WTC11 (cell line): ENCODE measurements at regions not wholly inside any gene's neighbourhood (a gene's known extent, or its start where the extent isn't known, plus 50 kb on each side); places are given as distances from the start of the nearest gene placed in this dataset.

ENCODE experiments used
- ATF2 ChIP-seq: sonication (generic); formaldehyde crosslinking; IDR thresholded peaks from 2 replicates; pipeline ENCODE4 v1.8.1; 2022; ENCODE audit warnings: low read depth, missing genetic modification reagents, borderline replicate concordance
- MAX ChIP-seq: sonication (generic); formaldehyde crosslinking; IDR thresholded peaks from 2 replicates; pipeline ENCODE4 v1.8.0; 2022; ENCODE audit warnings: mild to moderate bottlenecking, missing genetic modification reagents
- MYBL2 ChIP-seq: sonication (generic); formaldehyde crosslinking; IDR thresholded peaks from 2 replicates; pipeline ENCODE4 v1.8.1; 2023; ENCODE audit warnings: mild to moderate bottlenecking, moderate library complexity, missing genetic modification reagents
- NR1H2 ChIP-seq: sonication (generic); formaldehyde crosslinking; IDR thresholded peaks from 2 replicates; pipeline ENCODE4 v1.9.0; 2021; ENCODE audit warnings: mild to moderate bottlenecking, moderate library complexity, missing genetic modification reagents
- TCF7 ChIP-seq: sonication (generic); formaldehyde crosslinking; IDR thresholded peaks from 2 replicates; pipeline ENCODE4 v1.8.0; 2022; ENCODE audit warnings: mild to moderate bottlenecking, low read depth, missing genetic modification reagents, moderate library complexity
- TP53 ChIP-seq: sonication (generic); formaldehyde crosslinking; IDR thresholded peaks from 2 replicates; pipeline ENCODE4 v1.8.1; 2023; ENCODE audit warnings: mild to moderate bottlenecking, missing genetic modification reagents
- ZNF121 ChIP-seq: sonication (generic); formaldehyde crosslinking; IDR thresholded peaks from 2 replicates; pipeline ENCODE4 v1.8.0; 2023; ENCODE audit warnings: missing genetic modification reagents
- ZNF317 ChIP-seq: sonication (generic); formaldehyde crosslinking; IDR thresholded peaks from 2 replicates; pipeline ENCODE4 v1.8.1; 2023; ENCODE audit warnings: low read depth, mild to moderate bottlenecking, moderate library complexity, missing genetic modification reagents, borderline replicate concordance
- ZNF396 ChIP-seq: fragments of 250-450 bp; sonication (Bioruptor Pico); IDR thresholded peaks from 2 replicates; pipeline ENCODE4 v1.8.0; 2021; ENCODE audit warnings: mild to moderate bottlenecking, moderate library complexity, borderline replicate concordance
- TF ChIP-seq, protein P1 (sequence below): fragments of 200-600 bp; IDR thresholded peaks from 2 replicates; pipeline ENCODE4 v1.8.0; 2022; ENCODE audit warnings: antibody characterized with exemption
- TF ChIP-seq, protein P2 (sequence below): sonication (generic); formaldehyde crosslinking; IDR thresholded peaks from 2 replicates; pipeline ENCODE4 v1.8.0; 2022; ENCODE audit warnings: mild to moderate bottlenecking, missing genetic modification reagents
- TF ChIP-seq, protein P3 (sequence below): sonication (generic); formaldehyde crosslinking; IDR thresholded peaks from 2 replicates; pipeline ENCODE4 v1.8.1; 2023; ENCODE audit warnings: mild to moderate bottlenecking, missing genetic modification reagents
- TF ChIP-seq, protein P4 (sequence below): sonication (generic); formaldehyde crosslinking; IDR thresholded peaks from 2 replicates; pipeline ENCODE4 v1.8.1; 2023; ENCODE audit warnings: mild to moderate bottlenecking, missing genetic modification reagents, moderate library complexity
- TF ChIP-seq, protein P5 (sequence below): sonication (generic); formaldehyde crosslinking; IDR thresholded peaks from 2 replicates; pipeline ENCODE4 v1.8.0; 2022; ENCODE audit warnings: mild to moderate bottlenecking, missing genetic modification reagents

GRCh38 chr1:189036628-189037027 is 1441.0 kb downstream of the BRINP3 start:
- TF ChIP-seq, protein P1, sequence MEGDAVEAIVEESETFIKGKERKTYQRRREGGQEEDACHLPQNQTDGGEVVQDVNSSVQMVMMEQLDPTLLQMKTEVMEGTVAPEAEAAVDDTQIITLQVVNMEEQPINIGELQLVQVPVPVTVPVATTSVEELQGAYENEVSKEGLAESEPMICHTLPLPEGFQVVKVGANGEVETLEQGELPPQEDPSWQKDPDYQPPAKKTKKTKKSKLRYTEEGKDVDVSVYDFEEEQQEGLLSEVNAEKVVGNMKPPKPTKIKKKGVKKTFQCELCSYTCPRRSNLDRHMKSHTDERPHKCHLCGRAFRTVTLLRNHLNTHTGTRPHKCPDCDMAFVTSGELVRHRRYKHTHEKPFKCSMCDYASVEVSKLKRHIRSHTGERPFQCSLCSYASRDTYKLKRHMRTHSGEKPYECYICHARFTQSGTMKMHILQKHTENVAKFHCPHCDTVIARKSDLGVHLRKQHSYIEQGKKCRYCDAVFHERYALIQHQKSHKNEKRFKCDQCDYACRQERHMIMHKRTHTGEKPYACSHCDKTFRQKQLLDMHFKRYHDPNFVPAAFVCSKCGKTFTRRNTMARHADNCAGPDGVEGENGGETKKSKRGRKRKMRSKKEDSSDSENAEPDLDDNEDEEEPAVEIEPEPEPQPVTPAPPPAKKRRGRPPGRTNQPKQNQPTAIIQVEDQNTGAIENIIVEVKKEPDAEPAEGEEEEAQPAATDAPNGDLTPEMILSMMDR: no peak
- TF ChIP-seq, protein P2, sequence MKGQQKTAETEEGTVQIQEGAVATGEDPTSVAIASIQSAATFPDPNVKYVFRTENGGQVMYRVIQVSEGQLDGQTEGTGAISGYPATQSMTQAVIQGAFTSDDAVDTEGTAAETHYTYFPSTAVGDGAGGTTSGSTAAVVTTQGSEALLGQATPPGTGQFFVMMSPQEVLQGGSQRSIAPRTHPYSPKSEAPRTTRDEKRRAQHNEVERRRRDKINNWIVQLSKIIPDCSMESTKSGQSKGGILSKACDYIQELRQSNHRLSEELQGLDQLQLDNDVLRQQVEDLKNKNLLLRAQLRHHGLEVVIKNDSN: no peak
- TF ChIP-seq, protein P3, sequence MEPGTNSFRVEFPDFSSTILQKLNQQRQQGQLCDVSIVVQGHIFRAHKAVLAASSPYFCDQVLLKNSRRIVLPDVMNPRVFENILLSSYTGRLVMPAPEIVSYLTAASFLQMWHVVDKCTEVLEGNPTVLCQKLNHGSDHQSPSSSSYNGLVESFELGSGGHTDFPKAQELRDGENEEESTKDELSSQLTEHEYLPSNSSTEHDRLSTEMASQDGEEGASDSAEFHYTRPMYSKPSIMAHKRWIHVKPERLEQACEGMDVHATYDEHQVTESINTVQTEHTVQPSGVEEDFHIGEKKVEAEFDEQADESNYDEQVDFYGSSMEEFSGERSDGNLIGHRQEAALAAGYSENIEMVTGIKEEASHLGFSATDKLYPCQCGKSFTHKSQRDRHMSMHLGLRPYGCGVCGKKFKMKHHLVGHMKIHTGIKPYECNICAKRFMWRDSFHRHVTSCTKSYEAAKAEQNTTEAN (CRISPR knock-in tag): no peak
- no peak for TF ChIP-seq ATF2 (CRISPR knock-in tag)
- TF ChIP-seq MAX (CRISPR knock-in tag): no peak
- TF ChIP-seq, protein P4, sequence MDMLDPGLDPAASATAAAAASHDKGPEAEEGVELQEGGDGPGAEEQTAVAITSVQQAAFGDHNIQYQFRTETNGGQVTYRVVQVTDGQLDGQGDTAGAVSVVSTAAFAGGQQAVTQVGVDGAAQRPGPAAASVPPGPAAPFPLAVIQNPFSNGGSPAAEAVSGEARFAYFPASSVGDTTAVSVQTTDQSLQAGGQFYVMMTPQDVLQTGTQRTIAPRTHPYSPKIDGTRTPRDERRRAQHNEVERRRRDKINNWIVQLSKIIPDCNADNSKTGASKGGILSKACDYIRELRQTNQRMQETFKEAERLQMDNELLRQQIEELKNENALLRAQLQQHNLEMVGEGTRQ: no peak
- TF ChIP-seq MYBL2 (CRISPR knock-in tag): no peak
- no peak for TF ChIP-seq ZNF396 (CRISPR knock-in tag)
- no peak for TF ChIP-seq ZNF317 (CRISPR knock-in tag)
- TF ChIP-seq, protein P5, sequence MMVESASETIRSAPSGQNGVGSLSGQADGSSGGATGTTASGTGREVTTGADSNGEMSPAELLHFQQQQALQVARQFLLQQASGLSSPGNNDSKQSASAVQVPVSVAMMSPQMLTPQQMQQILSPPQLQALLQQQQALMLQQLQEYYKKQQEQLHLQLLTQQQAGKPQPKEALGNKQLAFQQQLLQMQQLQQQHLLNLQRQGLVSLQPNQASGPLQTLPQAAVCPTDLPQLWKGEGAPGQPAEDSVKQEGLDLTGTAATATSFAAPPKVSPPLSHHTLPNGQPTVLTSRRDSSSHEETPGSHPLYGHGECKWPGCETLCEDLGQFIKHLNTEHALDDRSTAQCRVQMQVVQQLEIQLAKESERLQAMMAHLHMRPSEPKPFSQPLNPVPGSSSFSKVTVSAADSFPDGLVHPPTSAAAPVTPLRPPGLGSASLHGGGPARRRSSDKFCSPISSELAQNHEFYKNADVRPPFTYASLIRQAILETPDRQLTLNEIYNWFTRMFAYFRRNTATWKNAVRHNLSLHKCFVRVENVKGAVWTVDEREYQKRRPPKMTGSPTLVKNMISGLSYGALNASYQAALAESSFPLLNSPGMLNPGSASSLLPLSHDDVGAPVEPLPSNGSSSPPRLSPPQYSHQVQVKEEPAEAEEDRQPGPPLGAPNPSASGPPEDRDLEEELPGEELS (CRISPR knock-in tag): no peak
- no peak for TF ChIP-seq TP53 (CRISPR knock-in tag)
- TF ChIP-seq TCF7 (CRISPR knock-in tag): no peak
- TF ChIP-seq NR1H2 (CRISPR knock-in tag): no peak
- TF ChIP-seq ZNF121 (CRISPR knock-in tag): no peak
